AG10803 (cell line): ENCODE measurements at regions not wholly inside any gene's neighbourhood (a gene's known extent, or its start where the extent isn't known, plus 50 kb on each side); places are given as distances from the start of the nearest gene placed in this dataset.

Source experiments
- DNase-seq: peaks from one replicate; pipeline ENCODE4 v3.0.0; 2010; ENCODE audit warnings: low read depth
- H3K4me3 ChIP-seq: 2 replicates; pipeline ENCODE4 v1.5.1; 2011; ENCODE audit warnings: mild to moderate bottlenecking, low read length, control low read depth
- TF ChIP-seq, protein P1 (sequence below): conservative IDR thresholded peaks from 2 replicates; pipeline ENCODE4 v1.5.1; 2011; ENCODE audit warnings: mild to moderate bottlenecking, low read length, control low read depth, inconsistent platforms

DNA sequence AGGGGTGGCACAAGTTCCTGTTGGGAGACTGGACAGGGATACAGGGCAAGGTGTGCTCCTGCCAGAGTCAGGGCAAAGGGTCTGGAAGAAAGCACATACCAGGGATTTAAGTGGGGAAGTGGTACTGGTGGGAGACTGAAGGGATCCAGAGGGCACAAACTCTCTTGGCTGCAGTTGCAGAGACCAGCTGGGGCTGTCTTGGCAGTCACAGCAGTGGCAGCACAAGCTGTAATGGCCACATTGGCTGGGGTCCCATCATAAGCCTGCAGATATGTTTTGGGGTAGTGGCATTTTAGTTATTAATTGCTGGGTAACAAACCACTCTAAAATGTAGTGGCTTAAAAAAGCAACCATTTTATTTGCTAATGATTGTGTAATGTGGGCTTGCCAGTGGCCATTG, 492.2 kb downstream of the ENC1 start:
- no peak for DNase-seq
- TF ChIP-seq, protein P1, sequence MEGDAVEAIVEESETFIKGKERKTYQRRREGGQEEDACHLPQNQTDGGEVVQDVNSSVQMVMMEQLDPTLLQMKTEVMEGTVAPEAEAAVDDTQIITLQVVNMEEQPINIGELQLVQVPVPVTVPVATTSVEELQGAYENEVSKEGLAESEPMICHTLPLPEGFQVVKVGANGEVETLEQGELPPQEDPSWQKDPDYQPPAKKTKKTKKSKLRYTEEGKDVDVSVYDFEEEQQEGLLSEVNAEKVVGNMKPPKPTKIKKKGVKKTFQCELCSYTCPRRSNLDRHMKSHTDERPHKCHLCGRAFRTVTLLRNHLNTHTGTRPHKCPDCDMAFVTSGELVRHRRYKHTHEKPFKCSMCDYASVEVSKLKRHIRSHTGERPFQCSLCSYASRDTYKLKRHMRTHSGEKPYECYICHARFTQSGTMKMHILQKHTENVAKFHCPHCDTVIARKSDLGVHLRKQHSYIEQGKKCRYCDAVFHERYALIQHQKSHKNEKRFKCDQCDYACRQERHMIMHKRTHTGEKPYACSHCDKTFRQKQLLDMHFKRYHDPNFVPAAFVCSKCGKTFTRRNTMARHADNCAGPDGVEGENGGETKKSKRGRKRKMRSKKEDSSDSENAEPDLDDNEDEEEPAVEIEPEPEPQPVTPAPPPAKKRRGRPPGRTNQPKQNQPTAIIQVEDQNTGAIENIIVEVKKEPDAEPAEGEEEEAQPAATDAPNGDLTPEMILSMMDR = no peak
- no peak overlapping the region for H3K4me3 ChIP-seq

- DNase-seq = no peak
- TF ChIP-seq, protein P1 = no peak
- H3K4me3 ChIP-seq = no peak overlapping the region
Measured at GRCh38 chr5:74146796-74147195, 493.7 kb downstream of the ENC1 start.

DNA sequence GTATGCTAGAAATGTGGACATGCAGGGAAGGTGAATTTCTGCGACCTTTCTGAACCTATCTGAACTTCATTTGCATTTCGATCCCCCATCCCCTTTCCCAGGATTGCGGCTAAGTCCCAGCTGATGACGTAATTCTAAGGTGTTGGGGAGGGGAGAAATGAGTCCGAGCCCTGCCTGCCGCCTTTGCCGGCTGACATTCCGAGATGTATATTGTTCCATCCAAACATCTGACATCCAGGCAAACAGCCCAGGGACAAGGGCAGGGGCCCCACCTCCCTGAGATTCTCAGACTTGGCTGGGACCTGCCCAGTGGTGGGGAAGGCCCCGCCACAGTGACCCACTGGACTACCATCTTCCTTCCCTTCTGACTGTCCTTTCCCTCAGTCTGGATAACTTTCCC, 494.6 kb downstream of the ENC1 start:
- TF ChIP-seq, protein P1 = no peak
- no peak for DNase-seq
- no peak overlapping the region for H3K4me3 ChIP-seq

GRCh38 chr5:74143721-74144330, 496.7 kb downstream of the ENC1 start:
- no peak overlapping the region for H3K4me3 ChIP-seq
- TF ChIP-seq, protein P1 = no peak
- no peak for DNase-seq

DNA sequence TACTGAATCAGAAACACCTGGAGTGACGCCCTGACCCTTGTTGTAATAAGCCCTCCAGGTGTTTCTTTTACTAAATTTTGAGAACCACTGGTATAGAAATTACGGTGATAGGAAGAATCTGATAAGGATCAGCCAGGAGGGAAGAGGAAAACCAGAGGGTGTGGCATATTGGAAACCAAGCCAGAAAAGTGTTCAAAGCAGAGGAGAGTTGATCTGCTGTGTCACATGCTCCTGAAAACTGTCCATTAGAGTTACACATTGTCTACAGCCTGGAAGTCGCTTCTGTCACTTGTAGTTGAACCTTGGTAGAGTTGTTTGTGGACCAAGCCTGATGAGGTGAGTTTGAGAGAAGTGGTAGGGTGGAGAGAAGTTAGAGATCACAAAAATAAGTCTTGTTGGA, 497.4 kb downstream of the ENC1 start:
- no peak overlapping the region for H3K4me3 ChIP-seq
- TF ChIP-seq, protein P1 = no peak
- DNase-seq = no peak

DNA sequence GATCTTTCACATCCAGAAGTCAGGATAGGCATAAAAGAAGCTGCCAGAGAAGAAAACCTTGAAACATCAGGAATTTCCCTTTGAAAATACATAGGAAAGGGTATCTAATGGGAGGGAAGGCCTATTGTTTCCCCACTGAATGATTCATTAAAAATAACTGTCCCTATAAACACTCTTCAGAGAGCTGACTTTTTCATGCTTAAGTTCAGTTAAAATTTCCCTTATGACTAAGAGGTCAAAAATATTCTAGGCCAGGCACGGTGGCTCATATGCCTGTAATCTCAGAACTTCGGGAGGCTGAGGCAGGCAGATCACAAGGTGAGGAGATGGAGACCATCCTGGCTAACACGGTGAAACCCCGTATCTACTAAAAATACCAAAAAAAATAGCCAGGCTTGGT, 499.5 kb downstream of the ENC1 start:
- DNase-seq = peak; percentile 38
- no peak overlapping the region for H3K4me3 ChIP-seq
- TF ChIP-seq, protein P1 = no peak

GRCh38 chr5:74140409-74140808, 500.1 kb downstream of the ENC1 start:
- TF ChIP-seq, protein P1 = no peak
- no peak overlapping the region for H3K4me3 ChIP-seq
- no peak for DNase-seq
